ENCODE measurements at regions not wholly inside any gene's neighbourhood (a gene's known extent, or its start where the extent isn't known, plus 50 kb on each side); places are given as distances from the start of the nearest gene placed in this dataset.

GRCh38 chr22:49497266-49497665 is 330.4 kb downstream of the BRD1 start:
- DNase-seq, result no peak

GRCh38 chr22:49494555-49494954 is 333.1 kb downstream of the BRD1 start:
- no peak for DNase-seq

GRCh38 chr22:49492741-49493251 is 334.9 kb downstream of the BRD1 start:
- DNase-seq, result no peak

- DNase-seq, result no peak
Measured at GRCh38 chr22:49492308-49492707, 335.4 kb downstream of the BRD1 start.

GRCh38 chr22:49491726-49492125 is 335.9 kb downstream of the BRD1 start:
- DNase-seq, result no peak

GRCh38 chr22:49491221-49491635 is 336.4 kb downstream of the BRD1 start:
- DNase-seq, result no peak

GRCh38 chr22:49490692-49491091 is 337.0 kb downstream of the BRD1 start:
- no peak for DNase-seq

- no peak for DNase-seq
Measured at GRCh38 chr22:49489821-49490220, 337.9 kb downstream of the BRD1 start.

GRCh38 chr22:49488943-49489342 is 338.7 kb downstream of the BRD1 start:
- DNase-seq, result no peak

- no peak for DNase-seq
Measured at GRCh38 chr22:49487950-49488349, 339.7 kb downstream of the BRD1 start.

- no peak for DNase-seq
Measured at GRCh38 chr22:49486225-49486624, 341.4 kb downstream of the BRD1 start.

GRCh38 chr22:49483946-49484345 is 343.7 kb downstream of the BRD1 start:
- no peak for DNase-seq

- DNase-seq, result no peak
Measured at GRCh38 chr22:49483281-49483870, 344.3 kb downstream of the BRD1 start.

- DNase-seq, result no peak
Measured at GRCh38 chr22:49482811-49483210, 344.9 kb downstream of the BRD1 start.

- DNase-seq, result no peak
Measured at GRCh38 chr22:49481659-49482399, 345.8 kb downstream of the BRD1 start.

GRCh38 chr22:49480896-49481658 is 346.6 kb downstream of the BRD1 start:
- DNase-seq, result no peak

- no peak for DNase-seq
Measured at GRCh38 chr22:49480331-49480730, 347.3 kb downstream of the BRD1 start.

GRCh38 chr22:49479566-49479965 is 348.1 kb downstream of the BRD1 start:
- DNase-seq, result no peak

- DNase-seq, result no peak
Measured at GRCh38 chr22:49476800-49477400, 350.8 kb downstream of the BRD1 start.

- no peak for DNase-seq
Measured at GRCh38 chr22:49476176-49476575, 351.5 kb downstream of the BRD1 start.

- no peak for DNase-seq
Measured at GRCh38 chr22:49475253-49475652, 352.4 kb downstream of the BRD1 start.

- DNase-seq, result no peak
Measured at GRCh38 chr22:49473286-49473685, 354.4 kb downstream of the BRD1 start.

GRCh38 chr22:49470741-49471503 is 356.8 kb downstream of the BRD1 start:
- DNase-seq, result no peak

All from NCI-H1048 (cell line).